ENCODE measurements at regions not wholly inside any gene's neighbourhood (a gene's known extent, or its start where the extent isn't known, plus 50 kb on each side); places are given as distances from the start of the nearest gene placed in this dataset.

DNA sequence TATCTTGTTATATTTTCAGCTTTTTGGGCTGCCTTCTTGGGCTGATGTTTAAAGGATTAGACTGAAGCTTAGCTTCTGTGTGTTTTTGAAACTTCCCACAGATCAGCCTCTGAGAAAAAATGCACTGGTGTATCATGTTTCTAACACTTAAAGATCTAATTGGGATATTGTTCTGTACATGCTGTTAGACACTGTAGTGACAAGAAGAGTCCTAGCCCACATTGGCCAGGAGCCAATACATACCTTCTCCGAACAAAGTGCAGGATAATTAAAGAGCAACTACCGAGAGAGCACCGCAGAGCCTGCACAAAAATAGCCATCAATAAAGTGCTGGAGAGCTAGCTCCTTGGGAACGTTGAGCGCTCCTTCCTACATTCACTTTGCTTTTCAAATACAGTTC, 289.4 kb upstream of the SP8 start:
- no peaks in the 10 kb centered on the region for H3K4me1 ChIP-seq (ENCODE audit: control insufficient read depth in 1 of 2, insufficient read depth in 2 of 2, low read length in 2 of 2)
- H3K27ac ChIP-seq (ENCODE audit: low read depth, low read length): no peak overlapping the region
- no peaks in the 10 kb centered on the region for H3K36me3 ChIP-seq (ENCODE audit: control insufficient read depth in 1 of 2, insufficient read depth in 2 of 2, low read length in 2 of 2)
- no peaks in the 10 kb centered on the region for H3K27me3 ChIP-seq (ENCODE audit: control insufficient read depth in 1 of 2, insufficient read depth in 2 of 2, low read length in 2 of 2)
- no peaks in the 10 kb centered on the region for H3K9me3 ChIP-seq (ENCODE audit: control insufficient read depth in 1 of 2, low read length in 2 of 2)
- H3K9ac ChIP-seq (ENCODE audit: low read depth in 1 of 2, low read length in 2 of 2): no peak overlapping the region
- no peak overlapping the region for H3K4me3 ChIP-seq (ENCODE audit: low read depth in 1 of 2, low read length in 2 of 2)

DNA sequence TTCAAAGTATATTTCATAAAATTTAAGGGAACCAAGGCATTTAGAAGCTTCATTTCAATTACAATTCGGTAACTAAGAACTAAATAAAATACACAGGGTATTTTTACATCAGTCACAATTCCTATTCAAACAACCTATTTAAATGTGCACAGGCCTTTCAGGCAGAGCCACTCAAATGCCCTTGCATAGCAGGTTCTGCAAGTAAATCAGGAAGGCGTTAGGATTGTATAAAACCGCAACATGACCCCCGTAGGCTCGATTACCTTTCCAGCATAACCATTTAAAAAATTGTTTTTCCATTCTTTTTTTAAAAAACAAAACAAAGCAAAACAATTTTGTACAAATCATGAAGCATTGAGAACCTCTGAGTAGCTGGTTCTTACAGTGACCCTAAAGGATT, 289.9 kb upstream of the SP8 start:
- no peaks in the 10 kb centered on the region for H3K9me3 ChIP-seq (ENCODE audit: control insufficient read depth in 1 of 2, low read length in 2 of 2)
- no peak overlapping the region for H3K27ac ChIP-seq (ENCODE audit: low read depth, low read length)
- H3K9ac ChIP-seq (ENCODE audit: low read depth in 1 of 2, low read length in 2 of 2): no peak overlapping the region

DNA sequence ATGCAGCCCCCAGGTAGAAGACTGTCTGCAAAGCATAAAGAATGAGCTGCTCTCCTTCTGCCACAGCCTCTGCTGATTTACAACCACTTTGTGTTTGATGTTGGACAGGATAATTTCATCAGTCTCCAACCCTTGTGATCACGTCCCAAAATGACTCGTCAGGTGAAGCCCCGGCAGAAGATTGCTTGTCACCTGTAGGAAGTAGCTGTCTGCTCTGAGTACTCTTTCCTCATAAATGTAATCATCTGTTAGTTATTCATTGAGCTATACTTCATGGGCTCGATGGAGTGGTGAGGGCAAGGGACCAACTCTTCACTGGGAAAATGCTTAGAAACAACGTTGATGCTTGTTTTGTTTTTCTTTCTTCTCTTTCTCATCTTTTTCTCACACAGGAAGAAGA, 290.9 kb upstream of the SP8 start:
- Histone ChIP-seq H3K36me3 (ENCODE audit: control insufficient read depth in 1 of 2, insufficient read depth in 2 of 2, low read length in 2 of 2) (no peaks in the 10 kb centered on the region), H3K27ac (ENCODE audit: low read depth, low read length) (no peak overlapping the region), H3K27me3 (ENCODE audit: control insufficient read depth in 1 of 2, insufficient read depth in 2 of 2, low read length in 2 of 2) (no peaks in the 10 kb centered on the region), H3K4me3 (ENCODE audit: low read depth in 1 of 2, low read length in 2 of 2) (no peak overlapping the region), H3K4me1 (ENCODE audit: control insufficient read depth in 1 of 2, insufficient read depth in 2 of 2, low read length in 2 of 2) (no peaks in the 10 kb centered on the region), H3K9me3 (ENCODE audit: control insufficient read depth in 1 of 2, low read length in 2 of 2) (no peaks in the 10 kb centered on the region), H3K9ac (ENCODE audit: low read depth in 1 of 2, low read length in 2 of 2) (no peak overlapping the region)

More for the DNA sequence above, 289.9 kb upstream of the SP8 start:
- no peak overlapping the region for H3K4me3 ChIP-seq (ENCODE audit: low read depth in 1 of 2, low read length in 2 of 2)
- no peaks in the 10 kb centered on the region for H3K36me3 ChIP-seq (ENCODE audit: control insufficient read depth in 1 of 2, insufficient read depth in 2 of 2, low read length in 2 of 2)
- no peaks in the 10 kb centered on the region for H3K4me1 ChIP-seq (ENCODE audit: control insufficient read depth in 1 of 2, insufficient read depth in 2 of 2, low read length in 2 of 2)
- H3K27me3 ChIP-seq (ENCODE audit: control insufficient read depth in 1 of 2, insufficient read depth in 2 of 2, low read length in 2 of 2): no peaks in the 10 kb centered on the region

DNA sequence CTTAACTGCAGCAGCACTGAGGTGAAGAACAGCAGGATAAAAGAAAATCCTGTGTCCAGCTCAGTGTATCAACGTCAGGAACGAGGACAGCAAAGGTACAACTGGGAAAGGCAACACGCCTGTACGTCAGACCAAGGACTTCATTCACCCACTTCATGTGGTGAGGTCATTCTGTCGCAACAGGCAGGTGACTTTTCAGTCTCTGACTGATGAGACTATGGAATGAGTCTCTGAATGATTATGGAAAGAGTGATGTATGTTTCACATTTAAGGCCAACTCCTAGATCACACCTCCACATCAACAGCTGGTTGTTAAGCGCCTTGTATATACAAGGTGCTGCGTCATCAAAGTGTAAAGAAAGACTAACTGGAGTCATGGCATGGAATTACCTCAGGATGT, 297.6 kb upstream of the SP8 start:
- no peaks in the 10 kb centered on the region for H3K27me3 ChIP-seq (ENCODE audit: control insufficient read depth in 1 of 2, insufficient read depth in 2 of 2, low read length in 2 of 2)
- no peaks in the 10 kb centered on the region for H3K4me1 ChIP-seq (ENCODE audit: control insufficient read depth in 1 of 2, insufficient read depth in 2 of 2, low read length in 2 of 2)
- H3K4me3 ChIP-seq (ENCODE audit: low read depth in 1 of 2, low read length in 2 of 2): no peak overlapping the region
- H3K36me3 ChIP-seq (ENCODE audit: control insufficient read depth in 1 of 2, insufficient read depth in 2 of 2, low read length in 2 of 2): no peaks in the 10 kb centered on the region
- no peaks in the 10 kb centered on the region for H3K9me3 ChIP-seq (ENCODE audit: control insufficient read depth in 1 of 2, low read length in 2 of 2)
- H3K9ac ChIP-seq (ENCODE audit: low read depth in 1 of 2, low read length in 2 of 2): no peak overlapping the region
- no peak overlapping the region for H3K27ac ChIP-seq (ENCODE audit: low read depth, low read length)

DNA sequence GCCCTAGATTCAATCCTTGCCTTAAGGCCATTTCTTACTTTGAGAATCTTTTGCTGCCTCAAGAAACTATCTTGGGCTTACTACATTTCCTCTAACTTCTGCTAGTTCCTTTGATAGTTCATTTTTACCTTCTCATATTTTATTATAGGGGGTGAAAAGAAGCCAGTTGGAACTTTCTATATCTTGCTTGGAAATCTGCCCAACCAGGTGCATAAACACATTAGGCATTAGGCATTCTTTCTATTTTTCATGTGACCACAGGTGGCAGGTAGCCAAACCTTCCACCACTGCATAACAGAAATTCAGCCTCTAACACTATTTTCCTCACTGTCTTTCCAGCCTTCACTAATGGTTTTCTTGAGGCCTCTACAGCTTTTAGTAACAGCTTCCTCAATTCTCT, 300.0 kb upstream of the SP8 start:
- H3K4me1 ChIP-seq (ENCODE audit: control insufficient read depth in 1 of 2, insufficient read depth in 2 of 2, low read length in 2 of 2): no peaks in the 10 kb centered on the region
- H3K9ac ChIP-seq (ENCODE audit: low read depth in 1 of 2, low read length in 2 of 2): no peak overlapping the region
- no peaks in the 10 kb centered on the region for H3K27me3 ChIP-seq (ENCODE audit: control insufficient read depth in 1 of 2, insufficient read depth in 2 of 2, low read length in 2 of 2)
- no peak overlapping the region for H3K4me3 ChIP-seq (ENCODE audit: low read depth in 1 of 2, low read length in 2 of 2)
- H3K36me3 ChIP-seq (ENCODE audit: control insufficient read depth in 1 of 2, insufficient read depth in 2 of 2, low read length in 2 of 2): no peaks in the 10 kb centered on the region
- H3K27ac ChIP-seq (ENCODE audit: low read depth, low read length): no peak overlapping the region
- no peaks in the 10 kb centered on the region for H3K9me3 ChIP-seq (ENCODE audit: control insufficient read depth in 1 of 2, low read length in 2 of 2)

DNA sequence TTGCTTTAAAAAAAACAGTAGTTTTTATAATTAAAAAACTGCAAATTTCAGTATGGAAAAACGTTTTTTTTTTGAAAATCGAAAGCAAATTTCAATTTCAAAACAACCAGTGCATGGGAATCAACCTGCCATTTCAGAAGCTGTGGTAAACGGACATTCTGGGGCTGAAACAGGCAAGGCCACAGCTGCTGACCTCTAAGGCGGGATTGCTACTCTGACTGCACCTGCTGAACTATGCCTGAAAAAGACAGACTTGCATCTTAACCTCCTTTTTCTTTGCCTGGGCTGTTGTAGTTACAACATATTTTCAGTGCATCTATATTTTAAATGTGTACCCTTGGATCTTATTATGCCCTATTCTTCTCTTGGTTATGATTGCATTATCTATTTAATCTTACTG, 303.0 kb upstream of the SP8 start:
- no peaks in the 10 kb centered on the region for H3K27me3 ChIP-seq (ENCODE audit: control insufficient read depth in 1 of 2, insufficient read depth in 2 of 2, low read length in 2 of 2)
- H3K27ac ChIP-seq (ENCODE audit: low read depth, low read length): no peak overlapping the region
- H3K36me3 ChIP-seq (ENCODE audit: control insufficient read depth in 1 of 2, insufficient read depth in 2 of 2, low read length in 2 of 2): no peaks in the 10 kb centered on the region
- H3K4me1 ChIP-seq (ENCODE audit: control insufficient read depth in 1 of 2, insufficient read depth in 2 of 2, low read length in 2 of 2): peaks cover 0 to 4% of the 10 kb centered on the region in 2 donors
- H3K9ac ChIP-seq (ENCODE audit: low read depth in 1 of 2, low read length in 2 of 2): no peak overlapping the region
- H3K4me3 ChIP-seq (ENCODE audit: low read depth in 1 of 2, low read length in 2 of 2): no peak overlapping the region
- H3K9me3 ChIP-seq (ENCODE audit: control insufficient read depth in 1 of 2, low read length in 2 of 2): no peaks in the 10 kb centered on the region

DNA sequence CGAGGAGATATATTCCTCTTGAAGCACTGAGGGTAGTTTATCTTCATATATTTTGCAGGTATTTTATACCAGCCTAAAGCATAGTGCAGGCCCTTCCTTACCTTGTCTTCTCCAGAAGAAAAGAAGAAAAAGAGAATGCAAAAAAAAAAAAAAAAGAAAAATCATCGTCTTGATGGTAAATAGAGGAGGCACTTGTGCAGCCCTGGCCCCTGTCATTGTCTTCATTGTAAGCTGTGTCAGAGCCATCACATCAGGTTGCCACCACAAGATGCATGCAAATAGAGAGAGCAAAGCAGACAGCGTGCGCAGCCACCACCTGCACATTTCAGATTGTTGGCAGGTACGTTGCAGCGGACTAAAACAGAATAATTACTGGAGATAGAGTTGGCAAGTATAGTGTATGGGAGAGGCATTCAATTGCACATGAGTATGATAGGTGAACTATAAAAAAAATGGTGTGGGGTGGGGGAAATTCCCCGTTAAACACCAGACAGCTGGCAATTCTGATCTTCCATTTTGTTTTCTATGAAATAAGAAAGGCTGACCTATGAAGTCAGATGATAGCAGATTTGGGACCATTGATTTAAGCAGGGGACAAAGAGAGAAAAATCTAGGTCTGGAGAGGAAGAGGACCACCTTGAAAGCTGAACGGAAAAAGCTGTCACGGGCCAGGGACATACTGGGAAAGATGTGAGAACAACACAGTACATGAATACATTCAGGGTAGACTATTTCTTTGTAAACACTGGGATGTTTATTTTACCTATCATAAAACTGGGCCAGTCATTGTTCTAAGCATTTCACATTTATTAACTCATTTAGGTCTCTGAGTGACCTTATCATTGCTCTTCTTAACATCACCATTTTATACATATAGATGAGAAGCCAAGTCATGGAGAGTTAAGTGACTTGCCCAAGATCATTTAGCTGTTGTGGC, 306.3 kb upstream of the SP8 start:
- no peak overlapping the region for H3K4me3 ChIP-seq (ENCODE audit: low read depth in 1 of 2, low read length in 2 of 2)
- peaks cover 0 to 4% of the 10 kb centered on the region in 2 donors for H3K4me1 ChIP-seq (ENCODE audit: control insufficient read depth in 1 of 2, insufficient read depth in 2 of 2, low read length in 2 of 2)
- no peaks in the 10 kb centered on the region for H3K36me3 ChIP-seq (ENCODE audit: control insufficient read depth in 1 of 2, insufficient read depth in 2 of 2, low read length in 2 of 2)
- H3K9ac ChIP-seq (ENCODE audit: low read depth in 1 of 2, low read length in 2 of 2): no peak overlapping the region
- H3K9me3 ChIP-seq (ENCODE audit: control insufficient read depth in 1 of 2, low read length in 2 of 2): no peaks in the 10 kb centered on the region
- no peaks in the 10 kb centered on the region for H3K27me3 ChIP-seq (ENCODE audit: control insufficient read depth in 1 of 2, insufficient read depth in 2 of 2, low read length in 2 of 2)
- H3K27ac ChIP-seq (ENCODE audit: low read depth, low read length): no peak overlapping the region

DNA sequence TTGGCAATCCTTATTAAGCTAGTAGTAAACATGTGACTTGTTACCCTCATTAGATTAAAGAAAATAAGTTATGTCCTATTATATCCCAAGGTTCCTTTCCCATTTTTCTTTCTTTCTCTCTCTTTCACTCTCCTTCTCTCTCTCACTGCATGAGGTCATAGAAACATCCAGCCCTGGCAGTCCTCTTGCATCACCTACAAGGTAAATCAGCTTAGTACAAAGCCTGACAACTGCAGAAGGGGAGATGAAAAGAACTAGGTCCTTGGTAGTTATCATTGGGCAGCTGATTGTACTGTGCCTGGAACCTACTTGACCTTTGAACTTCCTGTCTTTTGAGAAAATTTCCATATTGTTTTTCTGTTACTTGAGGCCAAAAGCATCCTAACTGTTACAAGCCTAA, 307.9 kb upstream of the SP8 start:
- H3K27me3 ChIP-seq (ENCODE audit: control insufficient read depth in 1 of 2, insufficient read depth in 2 of 2, low read length in 2 of 2): no peaks in the 10 kb centered on the region
- H3K9me3 ChIP-seq (ENCODE audit: control insufficient read depth in 1 of 2, low read length in 2 of 2): no peaks in the 10 kb centered on the region
- no peak overlapping the region for H3K4me3 ChIP-seq (ENCODE audit: low read depth in 1 of 2, low read length in 2 of 2)
- H3K36me3 ChIP-seq (ENCODE audit: control insufficient read depth in 1 of 2, insufficient read depth in 2 of 2, low read length in 2 of 2): no peaks in the 10 kb centered on the region
- H3K9ac ChIP-seq (ENCODE audit: low read depth in 1 of 2, low read length in 2 of 2): no peak overlapping the region
- no peak overlapping the region for H3K27ac ChIP-seq (ENCODE audit: low read depth, low read length)
- H3K4me1 ChIP-seq (ENCODE audit: control insufficient read depth in 1 of 2, insufficient read depth in 2 of 2, low read length in 2 of 2): peaks cover 0 to 4% of the 10 kb centered on the region in 2 donors

DNA sequence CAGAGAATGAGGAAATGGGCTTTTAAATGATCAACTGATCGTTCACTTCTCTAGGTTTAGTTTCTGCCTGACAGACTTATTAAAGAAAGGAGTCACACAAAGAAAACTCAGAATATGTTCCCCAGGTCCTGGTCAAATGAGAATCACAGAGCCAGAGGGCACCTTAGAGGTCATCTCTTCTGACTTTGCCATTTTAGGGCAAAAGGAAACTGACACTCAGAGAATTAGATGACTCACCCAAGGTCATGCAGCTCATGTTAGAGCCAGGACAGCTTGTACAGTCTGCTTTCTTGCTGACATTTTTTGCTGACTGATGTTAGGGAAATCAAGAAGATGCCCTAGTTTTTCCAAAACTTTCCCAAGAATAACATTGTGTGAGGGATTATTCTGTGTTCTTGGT, 312.7 kb upstream of the SP8 start:
- Histone ChIP-seq H3K9ac (ENCODE audit: low read depth in 1 of 2, low read length in 2 of 2) (no peak overlapping the region), H3K4me1 (ENCODE audit: control insufficient read depth in 1 of 2, insufficient read depth in 2 of 2, low read length in 2 of 2) (no peaks in the 10 kb centered on the region), H3K9me3 (ENCODE audit: control insufficient read depth in 1 of 2, low read length in 2 of 2) (no peaks in the 10 kb centered on the region), H3K27ac (ENCODE audit: low read depth, low read length) (no peak overlapping the region), H3K27me3 (ENCODE audit: control insufficient read depth in 1 of 2, insufficient read depth in 2 of 2, low read length in 2 of 2) (no peaks in the 10 kb centered on the region), H3K4me3 (ENCODE audit: low read depth in 1 of 2, low read length in 2 of 2) (no peak overlapping the region), H3K36me3 (ENCODE audit: control insufficient read depth in 1 of 2, insufficient read depth in 2 of 2, low read length in 2 of 2) (no peaks in the 10 kb centered on the region)

DNA sequence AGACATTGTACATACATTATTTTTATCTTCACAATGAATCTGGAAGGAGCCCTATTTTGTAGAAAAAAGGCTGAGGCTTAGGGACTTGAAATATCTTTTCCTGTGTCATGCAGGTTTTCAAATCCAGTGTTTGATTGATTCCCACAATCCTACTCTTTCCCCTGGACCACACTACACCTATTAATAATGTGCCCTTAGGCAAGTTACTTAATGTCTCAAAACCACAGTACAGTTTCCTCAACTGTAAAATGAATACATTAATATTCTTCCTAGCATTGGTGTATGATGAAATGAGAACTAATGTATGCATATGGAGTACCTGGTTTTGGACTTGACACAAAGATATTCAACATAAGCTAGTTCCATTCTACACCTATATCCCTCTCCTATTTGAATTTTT, 313.3 kb upstream of the SP8 start:
- Histone ChIP-seq H3K4me1 (ENCODE audit: control insufficient read depth in 1 of 2, insufficient read depth in 2 of 2, low read length in 2 of 2) (no peaks in the 10 kb centered on the region), H3K9me3 (ENCODE audit: control insufficient read depth in 1 of 2, low read length in 2 of 2) (no peaks in the 10 kb centered on the region), H3K27me3 (ENCODE audit: control insufficient read depth in 1 of 2, insufficient read depth in 2 of 2, low read length in 2 of 2) (no peaks in the 10 kb centered on the region), H3K9ac (ENCODE audit: low read depth in 1 of 2, low read length in 2 of 2) (no peak overlapping the region), H3K36me3 (ENCODE audit: control insufficient read depth in 1 of 2, insufficient read depth in 2 of 2, low read length in 2 of 2) (no peaks in the 10 kb centered on the region), H3K4me3 (ENCODE audit: low read depth in 1 of 2, low read length in 2 of 2) (no peak overlapping the region), H3K27ac (ENCODE audit: low read depth, low read length) (no peak overlapping the region)
